ENCODE measurements at regions not wholly inside any gene's neighbourhood (a gene's known extent, or its start where the extent isn't known, plus 50 kb on each side); places are given as distances from the start of the nearest gene placed in this dataset.
"Not testable (repeated sequence)": the region's sequence is repeated elsewhere in the genome, so short reads cannot be mapped to it uniquely, and the experiment has no call there.

- no peak for DNase-seq (ENCODE audit: insufficient read length, low spot score)
- FAIRE-seq: no peak
Observed at GRCh38 chr13:74280093-74280794, 146.0 kb upstream of the KLF12 start.

GRCh38 chr13:74278901-74279300, 144.7 kb upstream of the KLF12 start:
- DNase-seq (ENCODE audit: insufficient read length, low spot score): no peak
- FAIRE-seq: no peak

- DNase-seq (ENCODE audit: insufficient read length, low spot score): no peak
- no peak for FAIRE-seq
Observed at GRCh38 chr13:74274916-74275315, 140.7 kb upstream of the KLF12 start.

- FAIRE-seq (no peak), DNase-seq (ENCODE audit: insufficient read length, low spot score) (no peak)
Observed at GRCh38 chr13:74273581-74273980, 139.4 kb upstream of the KLF12 start.

GRCh38 chr13:74272826-74273225, 138.6 kb upstream of the KLF12 start:
- no peak for DNase-seq (ENCODE audit: insufficient read length, low spot score)
- no peak for FAIRE-seq

GRCh38 chr13:74270018-74270417, 135.8 kb upstream of the KLF12 start:
- no peak for FAIRE-seq

GRCh38 chr13:74266861-74267260, 132.7 kb upstream of the KLF12 start:
- DNase-seq (ENCODE audit: insufficient read length, low spot score) (no peak), FAIRE-seq (no peak)

More at GRCh38 chr13:74270018-74270417, 135.8 kb upstream of the KLF12 start:
- DNase-seq (ENCODE audit: insufficient read length, low spot score): no peak

- DNase-seq (ENCODE audit: insufficient read length, low spot score) (no peak), FAIRE-seq (no peak)
Observed at GRCh38 chr13:74266309-74266708, 132.1 kb upstream of the KLF12 start.

- FAIRE-seq (no peak), DNase-seq (ENCODE audit: insufficient read length, low spot score) (no peak)
Observed at GRCh38 chr13:74264333-74264732, 130.1 kb upstream of the KLF12 start.

- FAIRE-seq; DNase-seq (ENCODE audit: insufficient read length, low spot score): not testable (repeated sequence)
Observed at GRCh38 chr13:74260420-74260819, 126.2 kb upstream of the KLF12 start.

- no peak for DNase-seq (ENCODE audit: insufficient read length, low spot score)
- no peak for FAIRE-seq
Observed at GRCh38 chr13:74259641-74260040, 125.4 kb upstream of the KLF12 start.

- DNase-seq (ENCODE audit: insufficient read length, low spot score) (no peak), FAIRE-seq (no peak)
Observed at GRCh38 chr13:74258961-74259360, 124.8 kb upstream of the KLF12 start.

GRCh38 chr13:74256969-74257368, 122.8 kb upstream of the KLF12 start:
- DNase-seq (ENCODE audit: insufficient read length, low spot score) (no peak), FAIRE-seq (no peak)

GRCh38 chr13:74253161-74253560, 119.0 kb upstream of the KLF12 start:
- FAIRE-seq (no peak), DNase-seq (ENCODE audit: insufficient read length, low spot score) (no peak)

- no peak for FAIRE-seq
Observed at GRCh38 chr13:74251778-74252519, 117.7 kb upstream of the KLF12 start.

GRCh38 chr13:74250738-74251190, 116.6 kb upstream of the KLF12 start:
- DNase-seq (ENCODE audit: insufficient read length, low spot score) (no peak), FAIRE-seq (no peak)

More at GRCh38 chr13:74251778-74252519, 117.7 kb upstream of the KLF12 start:
- no peak for DNase-seq (ENCODE audit: insufficient read length, low spot score)

GRCh38 chr13:74248477-74248876, 114.3 kb upstream of the KLF12 start:
- DNase-seq (ENCODE audit: insufficient read length, low spot score) (no peak), FAIRE-seq (no peak)

- FAIRE-seq (no peak), DNase-seq (ENCODE audit: insufficient read length, low spot score) (no peak)
Observed at GRCh38 chr13:74246487-74246886, 112.3 kb upstream of the KLF12 start.

- FAIRE-seq (no peak), DNase-seq (ENCODE audit: insufficient read length, low spot score) (no peak)
Observed at GRCh38 chr13:74243637-74244526, 109.7 kb upstream of the KLF12 start.

- FAIRE-seq; DNase-seq (ENCODE audit: insufficient read length, low spot score): not testable (repeated sequence)
Observed at GRCh38 chr13:74241343-74241742, 107.1 kb upstream of the KLF12 start.

- DNase-seq (ENCODE audit: insufficient read length, low spot score): no peak
- FAIRE-seq: no peak
Observed at GRCh38 chr13:74230984-74231501, 96.8 kb upstream of the KLF12 start.

Data from HTR-8/SVneo (cell line).